WERI-Rb-1 (cell line): ENCODE measurements at regions not wholly inside any gene's neighbourhood (a gene's known extent, or its start where the extent isn't known, plus 50 kb on each side); places are given as distances from the start of the nearest gene placed in this dataset.

Experiments
- DNase-seq: peaks from one replicate; pipeline ENCODE4 v3.0.0-alpha.2; 2020
- H3K27ac ChIP-seq: fragments of 250-450 bp; sonication (Bioruptor Pico); 2 replicates; pipeline ENCODE4 v1.5.1; 2020; ENCODE audit warnings: mild to moderate bottlenecking, moderate library complexity
- H3K27me3 ChIP-seq: fragments of 250-450 bp; sonication (Bioruptor Pico); 2 replicates; pipeline ENCODE4 v1.5.1; 2021; ENCODE audit warnings: mild to moderate bottlenecking, low read depth, moderate library complexity; ENCODE audit not compliant: insufficient read depth, severe bottlenecking
- H3K36me3 ChIP-seq: fragments of 250-450 bp; sonication (Bioruptor Pico); 2 replicates; pipeline ENCODE4 v1.5.1; 2020; ENCODE audit warnings: mild to moderate bottlenecking, moderate library complexity
- H3K4me3 ChIP-seq: 2 replicates; pipeline ENCODE4 v1.5.1; 2011; ENCODE audit warnings: low read depth, mild to moderate bottlenecking, control low read depth, low read length
- H3K9me3 ChIP-seq: fragments of 250-450 bp; sonication (Bioruptor Pico); 2 replicates; pipeline ENCODE4 v1.5.1; 2021; ENCODE audit warnings: mild to moderate bottlenecking, moderate library complexity; ENCODE audit not compliant: severe bottlenecking
- CTCF ChIP-seq: IDR thresholded peaks from 2 replicates; pipeline ENCODE4 v1.5.1; 2011; ENCODE audit warnings: low read depth, mild to moderate bottlenecking, control low read depth, inconsistent platforms, low read length

- Histone ChIP-seq H3K9me3 (no peaks in the 10 kb centered on the region), H3K27ac (no peak overlapping the region), H3K4me3 (no peak overlapping the region), H3K36me3 (no peaks in the 10 kb centered on the region), H3K27me3 (no peaks in the 10 kb centered on the region)
- TF ChIP-seq CTCF: no peak
- DNase-seq: no peak
Measured at GRCh38 chr10:7090529-7090928, 320.3 kb downstream of the SFMBT2 start.

DNA sequence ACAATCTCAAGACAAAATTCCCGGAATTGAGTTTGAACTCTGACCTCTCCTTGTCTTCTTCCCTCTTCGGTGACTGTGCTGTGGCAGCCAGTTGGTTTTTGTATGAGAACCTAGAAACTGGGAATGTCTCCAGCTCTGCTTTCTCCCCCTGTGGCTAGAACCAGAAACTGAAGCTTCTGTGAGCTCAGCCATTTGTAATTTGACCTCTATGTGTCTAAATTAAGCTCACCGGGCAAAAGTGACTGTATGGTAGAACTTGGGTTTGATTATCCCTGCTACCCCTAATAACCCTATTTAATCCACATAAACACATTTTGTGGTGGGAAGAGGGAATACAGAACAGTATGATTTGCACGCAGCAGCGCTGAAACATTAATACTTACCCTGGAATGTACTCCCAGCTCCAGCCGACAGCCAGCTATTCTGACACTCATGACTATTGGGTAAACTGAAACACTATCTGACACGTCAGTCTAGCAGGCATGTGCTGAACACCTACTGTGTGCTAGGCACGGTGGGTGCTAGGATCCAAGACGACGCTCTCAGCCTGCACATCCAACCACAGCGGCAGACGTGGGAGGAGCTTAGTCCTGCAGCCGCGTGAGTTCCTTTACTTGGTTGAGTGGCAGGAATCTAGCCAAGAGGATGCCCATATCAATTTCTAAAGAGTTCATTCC, 324.8 kb downstream of the SFMBT2 start:
- Histone ChIP-seq H3K4me3 (no peak overlapping the region), H3K27ac (no peak overlapping the region), H3K36me3 (no peaks in the 10 kb centered on the region), H3K9me3 (no peaks in the 10 kb centered on the region), H3K27me3 (peaks cover 2% of the 10 kb centered on the region)
- DNase-seq: no peak
- no peak for TF ChIP-seq CTCF

DNA sequence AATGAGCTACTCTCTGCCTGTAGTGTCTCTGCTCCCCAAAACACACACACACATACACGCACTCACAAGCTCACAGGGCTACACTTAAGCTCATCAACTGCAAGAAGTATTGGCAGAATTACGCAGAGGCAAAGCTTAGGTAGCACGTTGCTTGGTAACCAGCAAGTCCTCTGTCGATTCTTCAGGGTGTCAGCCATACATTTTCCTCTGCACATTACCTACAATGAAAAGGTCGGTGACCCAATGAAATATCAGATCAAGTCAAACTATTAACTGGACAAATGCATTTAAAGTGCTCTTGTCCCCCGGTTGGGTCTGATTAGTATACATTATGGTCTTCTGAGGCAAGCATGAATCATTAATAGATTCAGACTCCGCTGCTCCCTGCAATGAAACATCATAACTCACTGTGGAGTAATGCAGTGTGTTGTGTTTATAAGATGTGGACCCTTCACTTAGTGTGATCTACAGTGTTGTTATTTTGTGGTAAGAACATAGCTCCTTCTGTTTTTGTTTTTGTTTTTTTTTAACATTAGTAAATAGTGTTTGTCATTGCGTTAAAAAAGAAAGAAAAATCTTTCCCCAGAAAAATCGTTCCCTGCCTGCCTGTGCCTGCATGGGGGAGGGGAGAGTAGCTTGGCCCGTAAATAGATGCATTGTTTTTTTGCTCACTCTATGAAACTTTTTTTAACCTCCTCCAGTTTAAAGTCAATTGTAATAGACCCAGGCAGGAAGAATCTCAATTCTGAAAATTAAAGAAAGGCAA, 325.5 kb downstream of the SFMBT2 start:
- no peak for TF ChIP-seq CTCF
- Histone ChIP-seq H3K27me3 (peaks cover 2% of the 10 kb centered on the region), H3K9me3 (no peaks in the 10 kb centered on the region), H3K27ac (no peak overlapping the region), H3K36me3 (no peaks in the 10 kb centered on the region), H3K4me3 (no peak overlapping the region)
- no peak for DNase-seq

DNA sequence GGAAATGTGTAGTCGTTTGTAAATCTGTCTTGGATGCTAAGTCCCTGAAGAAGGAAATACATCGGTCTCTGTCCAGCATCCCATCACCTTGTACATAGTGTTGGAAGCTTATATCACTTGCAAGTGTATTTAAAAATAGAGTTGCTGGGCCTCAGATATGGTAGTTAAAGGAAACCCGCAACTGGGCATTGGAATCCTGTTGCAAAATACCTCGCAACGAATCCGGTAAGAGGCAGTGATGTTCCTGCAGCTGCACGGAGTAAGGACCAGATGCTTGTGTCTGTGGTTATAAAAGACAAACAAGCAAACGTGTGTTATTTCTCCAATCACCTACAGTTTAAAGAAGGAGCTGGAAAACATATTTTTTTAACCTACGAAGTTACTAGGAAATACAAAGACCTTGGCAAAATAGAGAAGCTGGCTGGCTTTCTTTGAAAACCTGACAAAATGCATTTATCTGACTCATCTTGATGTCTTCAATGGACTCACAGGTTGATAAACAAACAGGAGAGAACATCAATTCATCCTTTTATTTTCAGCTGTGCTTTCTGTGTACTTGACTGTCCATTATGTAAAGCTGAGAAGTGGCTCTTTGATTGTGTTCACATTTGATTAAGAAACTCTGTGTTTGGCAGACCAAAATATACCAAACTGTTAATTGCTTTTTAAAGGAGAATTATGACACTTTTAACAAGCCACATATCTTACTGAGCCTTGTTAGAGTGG, 326.4 kb downstream of the SFMBT2 start:
- Histone ChIP-seq H3K4me3 (no peak overlapping the region), H3K27ac (no peak overlapping the region), H3K27me3 (peaks cover 2% of the 10 kb centered on the region), H3K9me3 (no peaks in the 10 kb centered on the region), H3K36me3 (no peaks in the 10 kb centered on the region)
- DNase-seq: no peak
- TF ChIP-seq CTCF: no peak

GRCh38 chr10:7082967-7083366, 327.9 kb downstream of the SFMBT2 start:
- no peak overlapping the region for H3K27ac ChIP-seq
- H3K27me3 ChIP-seq: peaks cover 2% of the 10 kb centered on the region
- no peak for DNase-seq

More at GRCh38 chr10:7082967-7083366, 327.9 kb downstream of the SFMBT2 start:
- TF ChIP-seq CTCF: no peak
- no peaks in the 10 kb centered on the region for H3K36me3 ChIP-seq
- H3K9me3 ChIP-seq: no peaks in the 10 kb centered on the region
- no peak overlapping the region for H3K4me3 ChIP-seq
